ENCODE measurements at regions not wholly inside any gene's neighbourhood (a gene's known extent, or its start where the extent isn't known, plus 50 kb on each side); places are given as distances from the start of the nearest gene placed in this dataset.

DNA sequence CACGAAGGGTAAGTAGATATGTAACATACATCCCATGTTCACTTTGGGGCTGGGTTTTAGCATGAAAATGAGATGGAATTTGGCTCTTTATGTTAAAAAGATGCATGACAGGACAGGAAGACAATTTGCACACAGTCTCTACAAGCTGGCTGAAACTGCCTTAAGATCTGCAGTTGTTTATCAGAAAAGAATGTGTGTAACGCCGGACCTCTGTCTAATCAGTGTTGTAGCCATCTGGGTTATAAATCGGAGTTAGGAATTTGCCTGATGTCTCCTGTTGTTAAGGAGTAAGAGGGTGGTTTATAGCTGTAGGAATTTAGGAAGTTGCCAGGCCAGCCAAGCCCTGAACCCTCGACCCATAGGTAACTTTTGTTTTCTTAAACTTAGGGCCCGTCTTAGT, 562.9 kb upstream of the FAT1 start:
- FAIRE-seq = no peak

DNA sequence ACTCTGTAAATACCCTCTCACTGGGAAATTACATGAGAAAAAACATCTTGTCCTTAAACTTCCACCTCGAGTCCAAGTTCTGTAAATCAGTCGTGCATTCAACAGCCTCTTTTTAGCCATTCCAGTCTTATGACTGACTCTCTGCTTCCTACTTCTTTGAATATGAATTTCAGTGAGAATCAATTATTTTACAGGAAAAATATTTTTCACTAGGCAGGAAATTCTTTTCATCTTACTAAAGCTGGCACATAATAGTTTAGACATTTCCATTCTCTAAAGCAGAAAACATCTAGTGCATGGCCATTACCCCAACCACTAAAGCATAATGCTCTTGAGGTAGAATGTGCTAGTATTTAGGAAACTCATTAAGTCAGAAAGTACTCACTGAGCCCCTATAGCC, 565.7 kb upstream of the FAT1 start:
- FAIRE-seq (no peak), DNase-seq (ENCODE audit: insufficient read length, low spot score) (no peak)

More for the DNA sequence above, 562.9 kb upstream of the FAT1 start:
- DNase-seq (ENCODE audit: insufficient read length, low spot score) = no peak

DNA sequence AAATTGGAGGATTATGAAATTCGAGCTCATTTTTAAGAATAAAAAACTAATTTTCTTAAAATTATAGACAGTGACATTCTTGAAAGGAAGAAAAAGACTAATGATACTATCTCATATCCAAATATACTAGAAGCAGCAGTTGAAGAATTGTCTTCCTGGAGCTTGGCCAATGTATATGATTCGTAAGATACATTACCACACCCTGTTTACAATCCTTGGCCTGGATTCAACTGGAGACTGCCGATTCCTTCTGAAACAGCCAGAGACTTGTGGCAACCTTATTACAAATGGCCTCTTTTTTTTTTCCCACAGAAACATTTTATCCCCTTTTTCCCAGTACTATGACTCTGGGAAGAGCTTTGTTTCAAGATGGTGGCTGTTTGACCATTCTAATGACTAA, 571.2 kb upstream of the FAT1 start:
- FAIRE-seq = no peak
- DNase-seq (ENCODE audit: insufficient read length, low spot score) = no peak

DNA sequence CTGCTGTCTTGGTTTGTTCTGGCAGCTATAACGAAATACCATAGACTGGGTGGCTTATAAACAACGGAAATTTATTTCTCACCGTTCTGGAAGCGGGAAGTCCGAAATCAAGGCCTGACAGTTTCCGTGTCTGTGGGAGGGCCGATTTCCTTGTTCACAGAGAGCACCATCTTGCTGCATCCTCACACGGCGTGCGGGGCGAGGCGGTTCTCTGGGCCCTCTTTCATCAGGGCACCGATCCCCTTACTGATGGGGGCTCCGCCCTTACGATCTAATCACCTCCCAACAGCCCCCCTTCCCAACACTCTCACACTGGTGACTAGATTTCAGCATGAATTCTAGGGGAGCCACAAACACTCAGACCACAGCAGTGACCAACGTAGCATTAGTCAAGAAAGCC, 578.3 kb upstream of the FAT1 start:
- DNase-seq (ENCODE audit: insufficient read length, low spot score) = no peak
- FAIRE-seq = no peak

DNA sequence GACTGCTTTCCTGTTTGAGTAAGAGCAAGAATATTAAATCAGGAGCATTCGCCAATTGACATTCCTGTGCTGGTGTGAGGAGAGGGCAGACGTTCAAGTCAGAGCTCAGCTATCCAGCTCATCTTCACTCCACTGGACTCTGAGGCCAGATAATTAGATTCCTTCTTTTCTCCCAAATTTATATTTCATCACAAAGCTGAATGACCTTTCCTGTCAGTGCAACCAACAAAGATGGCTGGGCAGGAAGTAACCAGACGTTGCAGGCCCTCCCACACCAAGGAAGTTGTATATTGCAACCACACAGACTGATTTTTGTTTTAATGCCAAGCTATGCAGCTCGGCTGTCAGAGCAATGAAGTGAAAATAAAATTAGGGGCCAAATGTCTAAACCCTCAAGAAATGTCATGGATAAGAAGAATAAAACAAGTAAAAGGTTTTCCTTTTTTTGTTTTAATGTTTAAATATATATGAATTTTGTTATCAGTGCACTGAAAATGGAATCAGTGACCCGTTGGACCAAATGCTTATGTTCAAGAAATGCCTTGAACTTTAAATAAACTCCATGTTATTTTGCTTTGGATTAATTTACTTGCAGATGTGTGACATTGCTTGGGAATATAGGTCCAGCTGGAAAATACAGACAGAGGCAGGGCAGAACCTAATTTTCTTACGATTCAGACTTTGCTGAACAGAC, 578.9 kb upstream of the FAT1 start:
- no peak for FAIRE-seq
- DNase-seq (ENCODE audit: insufficient read length, low spot score) = no peak

DNA sequence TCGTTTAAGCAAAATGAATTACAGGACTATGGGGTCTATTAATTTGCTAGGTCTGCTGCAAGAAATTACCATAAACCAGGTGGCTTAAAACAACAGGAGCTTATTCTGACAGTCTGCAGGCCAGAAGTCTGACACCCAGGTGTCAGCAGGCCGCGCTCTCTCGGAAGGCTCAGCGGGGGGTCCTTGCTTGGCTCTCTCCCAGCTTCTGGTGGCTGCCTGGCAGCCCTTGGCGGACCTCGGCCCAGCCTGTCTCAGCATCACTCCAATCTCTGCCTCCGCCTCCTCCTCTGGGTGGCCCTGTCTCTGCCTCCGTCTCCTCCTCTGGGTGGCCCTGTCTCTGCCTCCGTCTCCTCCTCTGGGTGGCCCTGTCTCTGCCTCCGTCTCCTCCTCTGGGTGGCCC, 580.5 kb upstream of the FAT1 start:
- DNase-seq (ENCODE audit: insufficient read length, low spot score) = no peak
- no peak for FAIRE-seq

DNA sequence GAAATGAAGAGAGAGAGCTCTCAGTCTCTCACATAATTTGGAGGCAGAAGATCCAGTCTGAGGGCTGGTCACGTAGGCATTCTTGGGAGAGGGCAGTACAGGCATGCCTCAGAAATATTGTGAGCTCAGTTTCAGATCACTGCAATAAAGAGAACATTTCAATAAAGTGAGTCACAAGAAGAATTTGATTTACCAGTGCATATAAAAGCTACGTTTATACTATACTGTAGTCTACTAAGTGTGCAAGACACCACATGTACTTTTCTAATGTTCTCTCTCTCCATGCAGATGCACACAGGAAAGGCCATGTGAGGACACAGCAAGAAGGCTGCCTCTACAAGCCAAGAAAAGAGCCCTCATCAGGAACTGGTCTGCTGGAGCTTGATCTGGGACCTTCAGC, 583.5 kb upstream of the FAT1 start:
- FAIRE-seq (peak; percentile 79), DNase-seq (ENCODE audit: insufficient read length, low spot score) (no peak)

DNA sequence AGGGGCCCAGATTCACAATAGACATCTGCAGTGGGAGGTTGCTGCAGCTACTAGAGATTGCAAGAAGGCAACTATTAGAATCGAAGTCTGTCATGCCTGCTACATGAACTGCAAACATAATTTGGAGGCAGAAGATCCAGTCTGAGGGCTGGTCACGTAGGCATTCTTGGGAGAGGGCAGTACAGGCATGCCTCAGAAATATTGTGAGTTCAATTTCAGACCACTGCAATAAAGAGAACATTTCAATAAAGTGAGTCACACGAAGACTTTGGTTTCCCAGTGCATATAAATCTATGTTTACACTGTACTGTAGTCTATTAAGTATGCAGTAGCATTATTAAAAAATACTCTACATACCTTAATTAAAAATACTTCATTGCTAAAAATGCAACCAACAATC, 585.8 kb upstream of the FAT1 start:
- DNase-seq (ENCODE audit: insufficient read length, low spot score) (no peak), FAIRE-seq (peak; percentile 79)

DNA sequence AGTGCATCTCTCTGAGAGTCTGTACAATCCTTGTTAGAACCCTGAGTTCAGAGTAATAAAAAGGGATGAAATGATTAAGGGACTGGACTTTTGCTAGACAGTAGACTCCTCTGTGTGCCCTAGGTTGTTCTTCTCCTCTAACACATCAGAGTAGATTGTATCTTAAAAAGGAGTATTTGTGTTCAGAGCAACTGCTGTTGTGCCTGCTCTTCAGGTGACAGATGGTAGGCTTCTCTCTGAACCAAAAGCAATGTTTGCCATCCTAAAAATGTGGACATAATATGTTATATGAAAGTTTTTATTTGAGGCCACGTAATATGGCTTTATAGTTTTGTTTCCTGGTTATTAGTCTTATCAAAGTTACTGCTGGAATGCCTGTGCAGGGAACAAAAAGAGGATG, 588.6 kb upstream of the FAT1 start:
- FAIRE-seq = no peak

DNA sequence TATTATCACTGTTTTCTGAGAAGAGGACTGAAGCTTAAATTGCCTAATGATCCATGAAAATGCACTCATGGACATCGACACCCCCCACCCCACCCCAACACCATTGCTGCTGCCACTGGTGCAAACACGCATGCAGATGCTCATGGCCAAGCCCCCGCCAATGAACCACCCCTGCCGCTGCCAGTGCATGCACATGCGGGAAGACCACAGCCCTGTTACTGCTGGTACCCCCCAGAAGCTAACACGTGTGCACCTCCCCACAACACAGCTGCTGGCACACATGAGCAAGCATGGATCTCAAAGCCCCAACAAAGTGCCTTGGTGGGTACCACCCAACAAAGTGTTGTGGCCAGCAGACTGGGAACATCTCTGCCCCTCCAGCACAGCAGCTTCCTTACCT, 594.1 kb upstream of the FAT1 start:
- no peak for DNase-seq (ENCODE audit: insufficient read length, low spot score)
- FAIRE-seq = no peak

More for the DNA sequence above, 588.6 kb upstream of the FAT1 start:
- DNase-seq (ENCODE audit: insufficient read length, low spot score) = no peak

DNA sequence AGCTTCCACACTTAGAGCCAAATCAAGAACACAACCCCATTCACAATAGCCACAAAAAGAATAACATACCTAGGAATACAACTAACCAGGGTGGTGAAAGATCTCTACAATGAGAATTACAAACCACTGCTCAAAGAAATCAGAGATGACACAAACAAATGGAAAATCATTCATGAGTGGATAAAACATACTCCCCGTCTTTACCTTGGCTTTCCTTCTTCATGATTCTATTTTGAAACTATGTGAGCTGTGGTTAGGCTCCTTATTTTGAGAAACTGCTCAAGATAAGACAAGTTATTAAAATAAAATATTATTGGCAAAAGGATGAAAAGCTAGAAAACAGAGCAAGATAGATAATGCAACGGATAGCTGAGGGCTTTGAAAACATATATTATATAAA, 598.1 kb upstream of the FAT1 start:
- no peak for DNase-seq (ENCODE audit: insufficient read length, low spot score)
- FAIRE-seq = no peak

DNA sequence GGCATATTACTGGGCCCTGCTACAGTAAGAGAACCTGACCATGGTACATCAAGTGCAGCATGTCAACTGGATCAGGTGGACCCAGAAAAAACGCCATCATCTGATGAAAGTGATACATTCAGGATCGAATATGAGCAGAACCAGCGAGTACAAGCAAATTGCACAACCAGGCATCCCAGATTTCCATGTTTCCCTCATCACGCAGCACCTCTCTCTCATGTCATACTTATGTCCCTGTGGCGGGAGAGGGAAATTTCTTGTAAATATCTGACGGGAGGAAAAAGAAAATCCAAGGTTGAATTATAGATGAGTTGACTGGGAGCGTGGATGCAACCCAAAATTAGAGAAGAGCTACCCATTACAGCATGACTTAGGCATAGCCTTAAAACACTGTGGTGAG, 608.5 kb upstream of the FAT1 start:
- FAIRE-seq = no peak
- DNase-seq (ENCODE audit: insufficient read length, low spot score) = no peak

DNA sequence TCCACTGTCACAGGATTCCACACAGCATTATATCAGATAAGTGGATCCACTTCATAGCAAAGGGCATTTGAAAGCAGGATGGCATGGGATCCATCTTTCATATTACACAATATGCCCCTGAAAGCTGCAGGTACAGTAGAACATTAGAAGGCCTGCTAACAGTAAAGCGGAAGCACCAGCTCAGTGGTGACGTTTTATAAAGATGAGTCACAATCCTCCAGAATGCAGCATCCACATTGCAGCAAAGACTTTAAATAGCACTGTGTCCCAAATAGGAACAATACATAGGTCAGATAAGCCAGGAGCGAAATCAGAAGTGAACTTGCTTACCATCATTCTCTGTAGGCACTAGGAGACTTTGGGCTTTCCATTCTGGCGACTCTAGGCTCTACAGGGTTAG, 609.5 kb upstream of the FAT1 start:
- DNase-seq (ENCODE audit: insufficient read length, low spot score) (no peak), FAIRE-seq (peak; percentile 23)

DNA sequence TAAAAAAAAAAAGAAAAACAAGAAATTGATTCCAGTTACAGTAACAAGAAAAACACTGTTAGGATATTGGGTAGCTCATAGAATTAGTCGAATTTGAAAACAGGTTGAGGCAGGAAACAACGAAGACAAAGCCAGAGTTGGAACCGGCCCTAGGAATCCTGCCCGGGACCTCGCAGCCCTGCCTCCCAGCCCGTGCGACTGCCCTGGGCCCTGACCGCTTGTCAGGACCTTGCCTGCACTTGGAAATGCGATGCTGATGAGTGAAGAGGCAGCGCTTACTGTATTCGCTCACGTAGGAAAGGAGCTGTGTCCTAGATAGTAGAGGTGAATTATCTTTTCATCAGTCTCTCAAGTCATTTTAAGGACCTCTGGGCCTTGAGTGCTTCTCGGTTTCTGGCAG, 611.7 kb upstream of the FAT1 start:
- no peak for FAIRE-seq
- DNase-seq (ENCODE audit: insufficient read length, low spot score) = no peak

DNA sequence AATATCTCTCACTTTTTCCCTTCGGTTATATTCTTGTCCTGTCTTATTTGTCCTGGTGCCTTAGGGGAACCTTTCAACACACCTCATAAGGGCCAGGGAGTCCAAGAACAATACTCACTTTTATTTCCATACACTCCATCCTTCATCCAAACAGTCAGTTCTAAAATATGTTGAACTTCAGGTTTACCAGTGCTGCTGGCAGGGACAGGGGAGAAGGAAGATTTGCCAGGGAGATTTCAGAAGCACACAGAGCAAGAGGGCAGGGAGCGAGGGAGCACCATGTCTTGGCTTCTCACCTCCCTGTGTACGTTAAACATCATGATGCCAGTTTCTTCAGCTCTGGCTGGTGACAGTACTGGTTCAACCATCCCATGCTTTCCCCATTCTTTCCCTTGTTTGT, 631.1 kb upstream of the FAT1 start:
- FAIRE-seq (no peak), DNase-seq (ENCODE audit: insufficient read length, low spot score) (no peak)

DNA sequence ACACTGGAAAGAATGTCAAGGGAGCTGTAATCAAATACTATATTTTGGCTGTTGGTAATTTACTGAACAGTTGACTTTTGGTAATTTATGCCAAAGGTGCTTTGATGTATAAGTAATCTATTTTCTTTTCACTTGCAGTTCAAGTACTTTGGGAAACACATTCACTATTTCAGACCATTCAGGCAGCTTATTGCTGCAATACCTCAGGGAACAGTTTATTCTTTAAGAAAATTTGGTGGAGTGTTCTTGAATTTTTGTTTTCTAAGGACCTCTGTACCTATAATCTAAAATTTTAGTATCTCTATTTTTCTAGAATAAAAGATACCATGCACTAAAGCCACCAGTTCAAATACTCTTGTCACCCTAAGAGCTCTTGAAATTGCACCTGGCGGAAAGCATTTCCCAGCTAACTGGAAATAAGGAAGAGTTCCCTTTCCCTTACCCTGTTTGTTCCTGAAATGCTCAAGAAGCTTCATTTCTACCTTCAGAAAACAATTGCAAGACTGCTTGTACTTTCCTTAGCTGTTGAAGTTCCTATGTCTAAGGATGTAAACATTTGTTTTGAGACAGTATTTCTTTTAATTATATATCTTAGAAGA, 633.5 kb upstream of the FAT1 start:
- no peak for FAIRE-seq

DNA sequence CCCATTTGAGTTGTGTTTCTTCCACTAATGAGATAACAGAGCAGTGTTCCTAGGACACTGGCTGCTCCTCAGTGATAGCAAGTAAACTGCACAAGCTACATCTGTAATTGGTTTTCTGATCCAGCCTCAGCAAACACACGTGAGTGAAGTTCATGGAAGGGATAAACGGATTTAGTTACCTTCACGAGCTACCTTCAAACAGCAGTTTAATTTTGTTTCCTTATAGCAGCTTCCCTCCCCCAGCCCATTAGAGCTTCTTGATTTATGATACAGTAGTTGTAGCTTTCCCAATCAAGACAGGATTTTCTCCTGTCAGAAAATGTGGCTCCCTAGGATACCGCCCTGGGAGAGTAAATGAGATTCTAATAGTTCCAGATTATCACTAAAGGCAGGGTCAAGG, 634.2 kb upstream of the FAT1 start:
- no peak for DNase-seq (ENCODE audit: insufficient read length, low spot score)
- no peak for FAIRE-seq

More for the DNA sequence above, 633.5 kb upstream of the FAT1 start:
- no peak for DNase-seq (ENCODE audit: insufficient read length, low spot score)

DNA sequence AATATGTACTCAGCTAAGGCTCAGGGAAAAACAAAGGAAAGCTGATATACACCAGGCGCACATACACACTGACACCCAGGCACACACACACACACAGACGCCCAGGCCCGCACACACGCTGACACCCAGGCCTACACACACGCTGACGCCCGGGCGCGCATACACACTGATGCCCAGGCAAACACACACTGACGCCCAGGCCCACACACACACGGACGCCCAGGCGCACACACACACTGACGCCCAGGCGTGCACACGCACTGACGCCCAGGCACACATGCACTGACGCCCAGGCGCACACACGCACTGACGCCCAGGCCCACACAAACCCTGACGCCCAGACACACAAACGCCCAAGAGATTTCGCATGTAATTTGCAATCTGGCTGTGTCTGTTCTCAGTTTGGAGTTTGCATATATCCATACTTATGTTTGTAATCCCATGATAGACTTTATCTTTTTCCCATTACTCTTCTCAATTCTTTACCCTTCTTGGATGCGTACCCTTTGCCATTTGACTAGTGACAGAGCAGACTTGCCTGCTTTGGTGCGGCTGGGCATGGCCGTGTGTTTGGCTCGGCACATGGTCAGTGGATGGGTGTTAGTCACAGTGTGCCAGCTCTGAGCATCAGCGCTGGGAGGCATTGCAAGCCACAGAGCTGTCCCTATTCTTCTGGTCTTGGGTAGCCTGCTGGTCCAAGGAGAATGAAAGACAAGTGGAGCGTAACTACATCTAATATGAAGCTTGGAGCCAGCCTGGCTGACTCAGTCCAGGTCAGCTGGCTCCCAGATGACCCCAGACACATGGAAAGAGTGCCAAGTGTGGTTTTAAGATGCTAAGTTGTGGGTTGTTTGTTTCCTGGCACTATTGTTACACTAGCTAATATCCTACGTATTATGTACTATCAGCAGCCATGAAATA, 632.4 kb upstream of the ZFP42 start:
- FAIRE-seq (no peak), DNase-seq (ENCODE audit: insufficient read length, low spot score) (no peak)

DNA sequence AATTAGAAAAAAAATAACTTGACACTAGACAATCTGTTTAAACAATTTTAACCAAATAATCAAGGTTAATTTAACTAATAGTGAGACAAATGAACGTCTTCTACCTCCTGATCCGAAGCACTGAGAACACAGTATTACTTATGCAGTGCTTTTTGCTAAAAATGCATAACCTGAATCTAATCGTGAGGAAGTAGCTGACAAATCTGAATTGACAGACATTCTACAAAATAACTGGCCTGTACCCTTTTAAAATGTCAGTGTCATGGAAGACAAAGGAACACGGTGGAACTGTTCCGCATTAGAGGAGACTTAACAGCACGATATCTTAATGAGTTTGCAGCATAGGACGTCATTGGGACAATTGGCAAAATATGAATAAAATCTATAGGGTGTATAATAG, 631.2 kb upstream of the ZFP42 start:
- no peak for DNase-seq (ENCODE audit: insufficient read length, low spot score)
- no peak for FAIRE-seq

DNA sequence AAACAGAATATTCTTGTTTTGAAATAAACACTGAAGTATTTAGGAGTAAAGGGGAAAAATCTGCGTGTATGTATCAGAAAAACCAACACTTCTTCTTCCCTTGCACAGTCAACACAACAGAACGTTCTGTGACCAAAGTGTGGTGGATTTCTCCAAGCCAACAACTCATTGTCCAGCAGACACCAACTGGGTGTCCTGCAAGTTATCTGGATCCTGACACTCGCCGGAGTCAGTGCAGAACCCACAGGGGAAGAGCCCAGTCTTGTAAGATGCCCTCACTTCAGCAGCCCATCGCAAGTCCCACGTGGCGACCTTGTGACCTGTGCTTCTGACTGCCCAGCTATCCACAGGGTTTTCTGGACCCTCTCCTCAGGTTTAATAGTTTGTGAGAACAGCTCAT, 630.7 kb upstream of the ZFP42 start:
- FAIRE-seq (no peak), DNase-seq (ENCODE audit: insufficient read length, low spot score) (no peak)

DNA sequence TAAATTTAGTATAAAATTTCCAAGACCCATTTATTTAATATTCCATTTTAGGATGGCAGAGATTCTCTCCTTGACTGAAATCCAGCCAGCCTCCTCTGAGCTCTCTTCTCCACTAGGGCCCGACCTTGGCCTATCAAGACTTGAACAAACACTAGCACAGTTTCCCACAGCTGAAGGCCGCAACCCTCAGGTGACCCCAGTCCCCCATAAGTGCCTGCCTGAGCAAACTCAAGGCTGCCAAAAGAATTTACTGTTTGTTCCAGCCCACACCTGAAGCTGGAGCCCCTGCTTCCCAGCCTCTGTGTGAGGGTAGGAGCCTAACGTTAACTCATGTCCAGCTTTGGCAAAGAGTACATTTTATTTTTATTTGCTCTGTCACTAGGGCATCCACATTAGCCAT, 629.0 kb upstream of the ZFP42 start:
- FAIRE-seq = no peak
- no peak for DNase-seq (ENCODE audit: insufficient read length, low spot score)

DNA sequence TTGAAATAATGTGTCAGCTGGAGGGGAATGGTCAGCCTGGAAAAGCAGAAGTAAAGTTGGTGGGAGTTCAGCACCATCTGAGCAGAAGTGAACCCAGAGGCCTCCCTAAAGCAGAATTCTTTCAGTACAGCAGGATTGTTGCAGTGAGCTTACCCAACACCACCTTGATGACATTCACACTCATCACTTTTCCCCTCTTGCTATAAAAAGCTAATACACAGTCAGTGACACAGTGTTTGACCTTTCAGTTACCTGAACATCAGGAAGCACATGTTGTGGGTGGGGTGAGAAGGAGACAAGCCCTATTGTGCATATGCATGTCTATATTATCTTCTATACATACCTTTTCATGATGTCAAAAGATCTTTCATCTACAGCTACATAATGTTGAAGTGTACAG, 624.7 kb upstream of the ZFP42 start:
- FAIRE-seq = no peak
- DNase-seq (ENCODE audit: insufficient read length, low spot score) = no peak

All from HTR-8/SVneo (cell line).